Loucy (cell line): ENCODE measurements at regions not wholly inside any gene's neighbourhood (a gene's known extent, or its start where the extent isn't known, plus 50 kb on each side); places are given as distances from the start of the nearest gene placed in this dataset.

Experiments
- H2AFZ ChIP-seq: fragments of 200-600 bp; sonication (generic); 2 replicates; pipeline ENCODE4 v1.6.0; 2016; ENCODE audit warnings: antibody characterized with exemption, mild to moderate bottlenecking, low read length, moderate library complexity
- H3F3A ChIP-seq: fragments of 200-600 bp; 2 replicates; pipeline ENCODE4 v1.6.0; 2016; ENCODE audit warnings: antibody characterized with exemption, low read depth, mild to moderate bottlenecking
- H3K27me3 ChIP-seq: fragments of 200-600 bp; sonication (generic); 2 replicates; pipeline ENCODE4 v1.6.1; 2014; ENCODE audit warnings: low read length, mild to moderate bottlenecking; ENCODE audit not compliant: insufficient read depth, poor library complexity, severe bottlenecking
- H3K36me3 ChIP-seq: fragments of 200-600 bp; sonication (generic); 2 replicates; pipeline ENCODE4 v1.6.1; 2016; ENCODE audit warnings: low read length; ENCODE audit not compliant: insufficient read depth
- H3K4me1 ChIP-seq: fragments of 200-600 bp; sonication (generic); 2 replicates; pipeline ENCODE4 v1.5.1; 2014; ENCODE audit warnings: low read length, mild to moderate bottlenecking; ENCODE audit not compliant: insufficient read depth, poor library complexity, severe bottlenecking
- H3K4me2 ChIP-seq: fragments of 200-600 bp; sonication (generic); 2 replicates; pipeline ENCODE4 v1.6.0; 2014; ENCODE audit warnings: antibody characterized with exemption, low read length, low read depth, mild to moderate bottlenecking; ENCODE audit not compliant: poor library complexity, severe bottlenecking
- H3K4me3 ChIP-seq: fragments of 200-600 bp; sonication (generic); 2 replicates; pipeline ENCODE4 v1.5.1; 2014; ENCODE audit warnings: low read length, mild to moderate bottlenecking, mixed read lengths; ENCODE audit not compliant: poor library complexity, severe bottlenecking
- H3K79me2 ChIP-seq: fragments of 200-600 bp; sonication (generic); 2 replicates; pipeline ENCODE4 v1.6.1; 2014; ENCODE audit warnings: low read length; ENCODE audit not compliant: insufficient read depth
- H3K9ac ChIP-seq: fragments of 200-600 bp; sonication (generic); 2 replicates; pipeline ENCODE4 v1.6.0; 2014; ENCODE audit warnings: mild to moderate bottlenecking, low read depth, low read length, moderate library complexity; ENCODE audit not compliant: poor library complexity, severe bottlenecking
- H3K9me2 ChIP-seq: fragments of 200-600 bp; sonication (generic); replicated peaks from 2 replicates; pipeline ENCODE4 v1.6.1; 2016; ENCODE audit warnings: low read depth, low read length, mixed read lengths
- H3K9me3 ChIP-seq: fragments of 200-600 bp; sonication (generic); 2 replicates; pipeline ENCODE4 v1.6.1; 2014; ENCODE audit warnings: mild to moderate bottlenecking, antibody characterized with exemption, low read length, low read depth; ENCODE audit not compliant: insufficient read depth
- H4K20me1 ChIP-seq: fragments of 200-600 bp; sonication (generic); 2 replicates; pipeline ENCODE4 v1.6.0; 2014; ENCODE audit warnings: antibody characterized with exemption, low read length, mild to moderate bottlenecking; ENCODE audit not compliant: insufficient read depth, poor library complexity, severe bottlenecking
- CTCF ChIP-seq: fragments of 200-600 bp; sonication (generic); conservative IDR thresholded peaks from 2 replicates; pipeline ENCODE4 v1.5.1; 2014; ENCODE audit warnings: mild to moderate bottlenecking, antibody characterized with exemption, low read length
- EZH2phosphoT487 ChIP-seq: fragments of 200-600 bp; IDR thresholded peaks from 2 replicates; pipeline ENCODE4 v1.6.1; 2018; ENCODE audit warnings: antibody characterized with exemption, mild to moderate bottlenecking, moderate library complexity, borderline replicate concordance

- H3K4me1 ChIP-seq, result no peaks in the 10 kb centered on the region
- H3F3A ChIP-seq, result no peaks in the 10 kb centered on the region
- no peak overlapping the region for H3K9ac ChIP-seq
- no peaks in the 10 kb centered on the region for H3K36me3 ChIP-seq
- peaks cover 8% of the 10 kb centered on the region; the same call in 1 of the 2 replicates for H3K9me3 ChIP-seq
- H2AFZ ChIP-seq, result no peak overlapping the region
- H3K79me2 ChIP-seq, result no peaks in the 10 kb centered on the region
- H3K4me3 ChIP-seq, result no peak overlapping the region
- H3K27me3 ChIP-seq, result no peaks in the 10 kb centered on the region
- no peaks in the 10 kb centered on the region for H4K20me1 ChIP-seq
- no peak overlapping the region for H3K4me2 ChIP-seq
- no peaks in the 10 kb centered on the region for H3K9me2 ChIP-seq
- no peak for TF ChIP-seq EZH2phosphoT487
These were observed 399.9 kb upstream of the ZFHX3 start for GRCh38 chr16:73447846-73448245.

GRCh38 chr16:73434621-73435020 is 386.7 kb upstream of the ZFHX3 start:
- H3K36me3 ChIP-seq, result no peaks in the 10 kb centered on the region
- no peaks in the 10 kb centered on the region for H3K79me2 ChIP-seq
- H3K9me3 ChIP-seq, result no peaks in the 10 kb centered on the region
- H3K9ac ChIP-seq, result no peak overlapping the region
- H3K4me3 ChIP-seq, result no peak overlapping the region
- no peaks in the 10 kb centered on the region for H3K27me3 ChIP-seq
- H2AFZ ChIP-seq, result no peak overlapping the region
- no peaks in the 10 kb centered on the region for H4K20me1 ChIP-seq
- no peak for TF ChIP-seq EZH2phosphoT487
- TF ChIP-seq CTCF, result no peak
- no peaks in the 10 kb centered on the region for H3K9me2 ChIP-seq
- H3K4me1 ChIP-seq, result no peaks in the 10 kb centered on the region
- no peaks in the 10 kb centered on the region for H3F3A ChIP-seq
- H3K4me2 ChIP-seq, result no peak overlapping the region

GRCh38 chr16:73433731-73434307 is 385.9 kb upstream of the ZFHX3 start:
- H2AFZ ChIP-seq, result no peak overlapping the region
- H4K20me1 ChIP-seq, result no peaks in the 10 kb centered on the region
- H3K9me2 ChIP-seq, result no peaks in the 10 kb centered on the region
- no peaks in the 10 kb centered on the region for H3F3A ChIP-seq
- no peak overlapping the region for H3K9ac ChIP-seq
- no peaks in the 10 kb centered on the region for H3K27me3 ChIP-seq
- no peak for TF ChIP-seq EZH2phosphoT487
- TF ChIP-seq CTCF, result no peak
- H3K36me3 ChIP-seq, result no peaks in the 10 kb centered on the region
- H3K4me2 ChIP-seq, result no peak overlapping the region
- no peaks in the 10 kb centered on the region for H3K4me1 ChIP-seq
- H3K9me3 ChIP-seq, result no peaks in the 10 kb centered on the region
- no peaks in the 10 kb centered on the region for H3K79me2 ChIP-seq
- H3K4me3 ChIP-seq, result no peak overlapping the region
